HG03457 (cell line): ENCODE measurements at regions not wholly inside any gene's neighbourhood (a gene's known extent, or its start where the extent isn't known, plus 50 kb on each side); places are given as distances from the start of the nearest gene placed in this dataset.
"Not testable (repeated sequence)": the region's sequence is repeated elsewhere in the genome, so short reads cannot be mapped to it uniquely, and the experiment has no call there.

ENCODE experiments used
- ATAC-seq: cut with Tn5 transposase; IDR thresholded peaks from one replicate; pipeline ENCODE4 v1.9.1; 2021; ENCODE audit warnings: moderate number of reproducible peaks; ENCODE audit not compliant: unreplicated experiment

DNA sequence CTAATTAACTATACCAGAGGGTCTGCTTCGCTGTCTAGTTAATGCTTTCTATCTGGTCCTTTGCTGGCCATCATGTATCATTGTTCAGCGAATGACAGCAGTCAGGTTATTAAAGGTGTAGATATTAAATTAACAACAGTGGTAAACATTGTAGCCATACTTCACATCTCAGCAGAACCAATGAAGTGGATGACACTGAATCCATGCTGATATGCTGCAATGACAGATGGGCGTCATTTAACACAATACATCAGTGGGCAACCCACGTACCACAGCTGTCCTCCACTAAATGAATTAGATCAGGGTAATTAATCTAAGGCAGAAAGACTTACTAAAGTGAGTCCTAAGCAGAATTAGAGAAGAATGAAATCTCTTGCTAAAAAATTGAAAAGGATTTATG lies 767.2 kb downstream of the NXPH1 start:
- ATAC-seq = no peak

DNA sequence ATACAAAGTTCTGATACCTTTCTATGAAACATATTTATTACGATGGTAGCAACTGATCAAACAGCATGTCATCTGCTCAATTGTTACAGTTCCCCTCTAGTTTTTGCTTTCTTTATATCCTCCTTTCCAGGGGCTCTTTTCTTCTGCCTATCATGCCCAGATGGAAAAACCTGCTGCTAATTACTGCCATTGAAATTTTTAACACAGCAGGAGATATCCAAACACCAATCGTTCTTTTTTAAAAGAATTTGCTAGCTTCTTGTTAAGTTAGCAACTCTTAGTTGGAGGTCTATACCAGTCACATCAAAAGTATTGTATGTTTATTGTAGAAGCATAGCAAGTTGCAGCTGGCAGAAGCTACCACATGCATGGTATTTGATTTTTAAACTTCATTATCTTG lies 768.5 kb downstream of the NXPH1 start:
- ATAC-seq = no peak

DNA sequence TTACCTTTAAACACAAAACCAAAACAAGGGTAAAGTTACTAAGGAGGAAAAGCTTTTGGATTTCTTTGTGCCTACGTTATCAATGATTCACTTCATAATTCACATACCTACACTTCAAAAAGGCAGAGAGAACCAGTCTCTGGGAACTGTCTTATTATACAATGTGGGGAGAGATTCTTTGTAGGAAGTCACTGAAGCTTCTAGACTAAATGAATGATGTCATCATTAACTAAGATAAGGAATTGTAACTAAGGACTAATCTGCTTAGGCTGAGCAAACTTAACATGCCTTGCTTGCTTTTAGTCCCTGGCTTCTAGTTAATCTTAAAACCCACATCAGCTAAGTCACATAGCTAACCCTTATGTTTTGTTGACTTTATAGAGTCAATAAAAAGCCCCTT lies 771.2 kb downstream of the NXPH1 start:
- no peak for ATAC-seq

DNA sequence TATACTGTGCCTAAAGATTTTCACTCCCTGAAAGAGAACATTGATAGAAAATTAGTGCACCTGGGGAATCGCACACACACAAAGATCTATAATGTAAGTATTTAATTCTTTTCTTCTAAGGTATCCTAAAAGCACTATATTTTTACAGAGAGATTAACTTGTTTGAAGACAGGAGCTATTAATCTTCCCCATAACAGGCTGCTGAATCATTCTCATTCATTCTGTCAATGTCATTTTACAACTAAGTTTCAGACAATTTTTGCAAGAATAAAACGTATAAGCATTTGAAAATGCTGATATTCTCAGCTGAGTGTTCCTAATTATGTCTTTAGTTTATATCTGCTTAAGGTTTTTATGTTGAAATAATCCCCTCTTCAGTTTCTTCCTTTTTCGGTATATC lies 776.7 kb downstream of the NXPH1 start:
- ATAC-seq = no peak

DNA sequence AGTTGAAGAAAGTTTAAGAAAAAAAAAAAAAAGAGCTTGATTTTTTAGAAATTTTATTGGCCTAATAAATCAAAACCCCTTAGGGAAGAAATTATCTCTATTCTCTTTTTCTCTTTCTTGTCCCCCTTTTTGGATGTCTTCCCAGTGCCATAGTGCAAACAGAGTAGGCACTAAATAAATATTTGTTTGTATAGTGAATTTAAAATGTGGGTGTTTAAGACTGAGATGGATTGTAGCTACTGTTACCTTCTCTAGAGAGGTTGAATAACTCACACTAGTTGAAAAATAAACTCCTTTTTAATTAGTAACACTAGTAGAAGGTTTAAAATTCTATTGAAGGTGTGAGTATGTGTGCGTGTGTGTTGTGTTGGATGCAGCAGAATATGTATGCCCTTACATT lies 783.8 kb downstream of the NXPH1 start:
- ATAC-seq = no peak

DNA sequence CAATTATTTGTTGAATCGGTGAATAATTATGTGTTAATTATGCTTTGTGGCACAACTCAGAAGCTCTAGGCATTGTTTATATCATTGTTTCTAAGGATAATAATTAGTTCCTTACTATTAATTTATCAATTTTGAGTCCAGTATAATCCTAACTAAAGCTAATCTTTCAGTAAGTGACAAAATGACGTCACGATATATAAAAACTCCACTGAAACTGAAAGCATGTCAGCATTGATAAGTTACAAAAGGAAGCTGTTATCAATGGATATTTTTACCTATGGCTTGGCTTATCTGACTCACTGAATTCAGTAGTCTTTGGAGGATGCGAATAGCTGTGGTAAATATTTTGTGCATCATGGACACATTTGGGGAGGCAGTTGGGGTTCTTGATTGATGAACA lies 793.1 kb downstream of the NXPH1 start:
- no peak for ATAC-seq

DNA sequence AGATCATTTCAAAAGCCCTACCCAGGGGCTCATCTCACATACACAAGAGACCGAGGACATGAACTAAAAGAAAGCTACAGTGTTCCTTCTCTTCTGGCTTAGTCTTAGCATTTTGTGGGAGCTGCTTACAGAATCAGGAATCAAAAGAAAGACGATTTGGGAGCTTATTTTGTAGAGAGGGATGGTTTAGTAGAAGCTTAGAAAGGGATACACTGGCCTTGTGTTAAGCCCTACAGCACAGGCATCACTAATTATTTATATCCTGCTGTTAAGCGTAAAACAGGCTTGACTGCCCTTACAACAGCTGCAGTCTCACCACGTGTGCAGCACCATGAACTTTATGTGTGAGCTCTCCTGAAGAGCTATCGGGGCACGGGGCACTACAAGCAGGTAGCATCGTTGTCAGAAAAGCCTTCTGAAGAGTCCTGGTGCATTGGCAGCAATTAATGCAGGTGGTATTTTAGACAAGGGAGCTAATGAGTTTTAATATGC lies 798.3 kb downstream of the NXPH1 start:
- ATAC-seq = no peak

DNA sequence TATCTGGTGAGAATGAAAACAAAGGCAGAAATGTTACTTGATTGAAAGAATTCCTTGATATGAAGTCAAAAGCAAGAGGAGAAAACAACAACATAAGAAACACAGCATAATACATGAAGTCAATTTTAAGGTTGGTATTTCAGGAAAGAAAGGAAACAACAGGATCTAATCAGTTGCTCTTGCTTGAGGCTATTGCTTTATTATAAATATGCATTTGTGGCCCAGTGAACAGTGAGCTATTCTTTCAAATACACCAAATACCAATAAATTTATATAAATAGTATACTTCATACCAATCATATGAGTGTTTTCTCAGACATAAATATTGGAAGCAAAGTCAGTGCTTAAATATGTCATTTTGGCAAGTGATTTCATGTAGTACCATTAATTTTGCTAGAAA lies 806.6 kb downstream of the NXPH1 start:
- no peak for ATAC-seq

DNA sequence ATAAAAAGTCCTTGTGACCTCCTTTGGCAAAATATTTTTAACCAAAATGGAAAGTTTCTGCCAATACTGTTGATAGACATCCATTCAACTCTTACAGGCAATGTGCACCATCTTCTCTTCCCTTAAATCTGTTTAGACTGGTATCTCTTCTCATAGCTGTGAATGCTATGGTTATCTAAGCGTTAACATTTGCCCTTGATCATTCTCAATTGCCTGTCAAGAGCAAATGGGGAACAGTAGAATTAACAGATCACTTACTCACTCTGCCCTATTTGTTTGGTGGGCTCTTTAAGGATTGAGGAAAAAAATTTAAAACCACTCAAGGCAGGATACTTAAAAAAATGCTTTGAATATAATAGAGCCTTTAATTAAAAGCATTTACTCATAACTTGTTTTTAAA lies 808.4 kb downstream of the NXPH1 start:
- no peak for ATAC-seq

DNA sequence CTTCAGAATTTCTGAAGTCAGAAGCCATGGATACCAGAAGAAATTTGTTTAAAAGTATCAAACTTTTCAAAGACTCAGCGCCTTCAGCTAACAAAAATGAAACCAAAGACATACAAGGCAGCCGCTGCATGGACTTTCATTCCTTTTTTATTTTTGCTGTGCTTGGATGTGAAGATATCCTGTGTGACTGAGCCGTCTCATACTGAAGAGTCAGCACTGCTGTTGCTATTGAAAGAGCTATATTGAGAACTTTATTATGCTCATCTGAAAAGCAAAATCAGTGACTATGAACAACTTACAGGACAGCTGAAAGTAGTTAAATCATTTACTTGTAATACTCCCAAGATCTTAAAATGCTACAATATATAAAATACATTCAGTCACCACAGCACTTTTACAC lies 809.2 kb downstream of the NXPH1 start:
- ATAC-seq = no peak

DNA sequence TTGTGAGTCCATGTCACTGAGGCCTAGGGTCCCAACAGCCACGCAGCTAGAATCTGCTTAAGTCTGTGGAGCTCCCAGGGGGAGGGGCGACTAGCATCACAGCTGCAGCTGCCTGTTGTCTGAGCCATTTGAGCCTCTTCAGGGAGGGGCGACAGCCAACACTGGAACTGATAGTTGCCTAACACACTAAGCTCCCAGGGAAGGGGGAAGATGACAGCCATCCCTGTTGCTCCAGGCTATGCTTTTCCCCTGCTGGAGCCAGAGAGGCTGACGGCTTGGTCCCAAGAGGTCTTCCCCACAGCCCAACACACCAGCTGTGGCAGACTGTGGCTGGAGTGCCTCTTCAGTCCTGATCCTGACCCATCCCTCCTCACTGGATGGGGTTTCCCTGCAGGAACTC lies 817.5 kb downstream of the NXPH1 start:
- ATAC-seq = no peak

DNA sequence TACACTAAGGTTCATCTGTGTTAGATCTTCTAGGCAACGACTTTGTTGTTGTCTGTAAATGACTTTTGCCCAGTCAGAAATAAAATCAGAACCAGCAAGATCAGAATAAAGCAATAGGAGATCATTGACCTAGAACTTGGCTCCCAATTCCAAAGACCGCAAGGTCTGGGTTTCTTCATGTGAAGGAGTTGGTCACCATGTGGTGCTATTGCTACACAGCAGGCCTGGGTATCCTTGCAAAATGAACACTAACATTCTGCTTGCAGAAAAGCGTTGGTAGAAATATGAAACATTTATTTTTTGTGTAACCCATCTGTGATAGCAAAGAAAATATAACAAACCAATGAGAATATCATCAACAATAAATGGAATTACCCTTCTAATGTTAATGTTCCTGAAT lies 831.0 kb downstream of the NXPH1 start:
- no peak for ATAC-seq

DNA sequence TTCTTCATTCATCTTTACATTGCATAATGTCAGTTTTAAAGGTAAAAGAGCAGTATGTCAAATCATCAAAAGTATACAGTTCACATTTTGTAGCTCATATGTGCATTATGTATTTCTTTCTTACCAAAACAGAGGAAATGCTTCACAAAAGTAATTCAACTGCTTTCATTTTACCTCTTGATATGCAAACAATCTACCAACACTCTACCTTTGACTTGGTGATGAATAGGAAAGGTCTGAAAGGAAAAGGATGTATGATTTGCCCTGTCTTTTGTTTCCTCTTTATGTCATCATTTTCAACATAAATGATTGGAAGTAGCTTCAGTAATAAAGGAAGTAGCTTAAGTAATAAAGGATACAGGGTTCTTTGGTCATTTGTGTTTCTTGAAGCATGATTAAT lies 846.7 kb downstream of the NXPH1 start:
- no peak for ATAC-seq

DNA sequence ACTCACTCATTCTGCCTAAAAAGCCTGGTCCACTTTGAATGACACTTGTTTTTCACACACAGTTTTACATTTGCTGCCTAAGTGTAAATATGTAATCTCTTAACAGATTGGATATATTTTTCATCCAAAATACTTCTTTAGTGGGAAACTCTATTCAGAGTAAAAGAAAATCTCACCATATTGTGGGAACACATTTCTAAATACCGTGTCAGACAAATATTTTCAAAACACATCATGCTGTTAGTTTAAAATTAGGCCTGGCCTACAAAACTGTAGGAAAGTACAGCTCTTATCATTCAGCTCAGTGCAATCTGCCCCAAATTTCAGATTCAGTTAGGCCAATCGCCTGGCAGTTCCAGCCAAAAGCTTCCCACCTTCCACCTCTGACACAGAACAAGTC lies 849.8 kb downstream of the NXPH1 start:
- no peak for ATAC-seq

DNA sequence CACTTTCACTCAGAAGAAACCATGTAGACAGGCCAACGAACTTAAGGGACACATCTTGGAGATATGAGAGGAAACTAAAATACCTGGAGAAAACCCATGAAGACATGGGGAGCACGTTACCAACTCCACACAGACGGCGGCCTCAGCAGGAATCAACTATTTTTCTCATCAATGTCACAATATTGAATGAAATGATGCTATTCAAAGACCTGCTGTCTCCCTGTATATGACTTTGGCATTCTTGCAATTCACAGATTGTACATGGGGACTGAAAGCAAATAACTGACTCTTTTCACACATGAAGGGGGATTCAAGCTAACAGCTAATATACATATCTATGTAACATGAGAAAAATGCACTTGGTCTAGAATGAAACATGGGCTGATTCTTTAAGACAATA lies 869.0 kb downstream of the NXPH1 start:
- no peak for ATAC-seq

DNA sequence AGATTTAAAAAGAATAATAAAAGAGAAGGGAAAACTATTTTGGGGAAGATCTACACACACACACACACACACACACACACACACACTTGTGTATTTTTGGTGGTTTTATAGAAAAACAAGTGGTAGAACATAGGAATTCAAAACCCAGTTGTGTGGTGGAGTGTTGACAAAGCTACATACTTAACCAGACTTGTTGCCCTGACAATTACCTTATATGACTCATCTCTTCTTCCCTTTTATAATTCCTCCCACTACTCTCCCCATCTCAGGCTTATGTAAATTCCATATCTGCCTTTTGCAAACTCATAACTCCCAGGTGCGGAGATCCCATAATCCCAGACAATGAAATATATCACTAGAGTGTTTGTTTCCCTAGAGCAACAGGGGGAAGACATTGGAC lies 873.7 kb downstream of the NXPH1 start:
- ATAC-seq = no peak

DNA sequence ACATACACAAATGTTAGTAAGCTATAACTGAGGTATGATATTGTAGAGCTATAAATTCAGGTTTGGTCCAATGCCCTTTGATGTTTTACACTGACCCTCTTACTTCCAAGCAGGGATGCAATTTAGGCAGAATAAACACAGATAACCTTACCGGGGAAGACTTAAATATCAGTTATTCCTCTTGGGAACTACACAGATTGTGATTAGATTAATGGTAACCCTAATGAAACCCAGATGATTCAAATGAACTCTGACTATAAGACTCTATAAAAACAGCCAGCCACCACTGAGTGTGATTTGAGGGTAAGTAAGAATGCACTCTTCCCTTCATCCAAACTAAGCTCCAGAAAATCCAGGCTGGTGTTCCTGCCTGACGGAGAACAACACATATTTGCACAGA lies 891.1 kb downstream of the NXPH1 start:
- no peak for ATAC-seq

DNA sequence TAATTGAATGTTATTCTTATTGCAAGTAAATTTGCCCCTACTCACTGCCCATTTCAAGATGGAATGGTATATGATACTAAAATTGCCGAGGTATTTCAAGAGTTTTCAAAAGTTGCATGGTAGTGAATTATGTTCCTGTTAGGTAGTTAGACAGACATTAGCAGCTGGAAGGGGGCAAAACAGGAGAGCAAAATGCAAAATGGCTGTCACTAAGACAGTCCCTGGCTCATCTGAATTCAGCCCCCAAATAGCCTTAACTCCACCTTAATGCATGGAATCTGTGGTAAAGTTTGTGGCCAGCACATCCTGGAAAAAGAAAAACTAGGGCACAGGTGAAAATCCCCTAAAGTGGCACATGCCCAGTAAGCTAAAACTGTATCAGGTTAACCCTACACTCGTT lies 894.9 kb downstream of the NXPH1 start:
- no peak for ATAC-seq

DNA sequence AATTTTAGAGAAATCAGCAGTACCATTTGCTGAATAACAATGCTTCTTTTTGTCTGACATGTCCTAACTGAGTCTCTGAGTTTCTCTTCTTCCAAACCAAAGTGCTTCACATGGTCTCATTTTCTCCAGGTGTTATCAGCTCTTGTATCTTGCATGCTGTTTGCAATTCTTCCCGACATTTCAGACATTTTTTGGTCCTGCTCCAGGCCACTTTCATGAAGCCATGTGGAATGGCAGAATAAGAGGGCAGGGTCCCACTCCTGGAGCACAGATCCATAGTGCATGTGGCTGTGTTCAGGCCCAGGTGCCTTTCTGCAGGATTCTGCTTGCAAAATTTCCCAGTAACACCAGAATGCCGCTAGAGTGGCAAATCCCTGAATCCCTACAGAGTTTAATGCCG lies 916.2 kb downstream of the NXPH1 start:
- no peak for ATAC-seq

DNA sequence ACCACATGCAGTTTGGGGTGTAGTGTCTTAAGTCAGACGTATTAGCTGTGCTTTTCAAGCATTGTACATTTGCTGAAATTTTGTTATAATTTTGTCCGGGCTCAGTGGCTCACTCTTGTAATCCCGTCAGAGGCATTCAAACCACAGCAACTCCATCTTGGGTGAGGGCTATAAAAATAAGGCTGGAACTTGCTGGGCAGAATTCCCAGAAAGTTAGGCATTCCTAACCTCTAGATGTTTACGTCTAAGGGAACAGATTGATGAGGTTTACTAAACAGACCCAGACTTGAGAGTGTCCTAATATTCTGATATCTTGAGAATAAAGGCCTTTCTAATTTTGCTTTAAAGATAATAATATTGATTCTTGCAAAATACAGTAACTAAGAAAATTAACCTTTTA lies 957.8 kb downstream of the NXPH1 start:
- no peak for ATAC-seq

DNA sequence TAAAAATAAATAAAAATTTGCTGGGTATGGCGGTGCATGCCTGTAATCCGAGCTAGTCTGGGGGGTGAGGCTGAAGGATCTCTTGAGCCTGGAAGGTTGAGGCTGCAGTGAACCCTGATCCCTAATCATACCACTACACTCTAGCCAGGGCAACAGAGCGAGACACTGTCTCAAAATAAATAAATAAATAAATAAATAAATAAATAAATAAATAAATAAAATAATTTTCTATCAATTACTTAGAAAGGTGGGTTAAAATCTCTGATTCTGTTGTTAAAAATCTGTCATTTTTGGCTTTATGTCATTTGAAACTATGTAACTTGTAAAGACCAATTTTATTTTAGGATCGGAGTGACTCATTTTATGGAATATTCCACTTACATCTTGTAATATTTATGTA lies 958.6 kb downstream of the NXPH1 start:
- ATAC-seq = no peak

DNA sequence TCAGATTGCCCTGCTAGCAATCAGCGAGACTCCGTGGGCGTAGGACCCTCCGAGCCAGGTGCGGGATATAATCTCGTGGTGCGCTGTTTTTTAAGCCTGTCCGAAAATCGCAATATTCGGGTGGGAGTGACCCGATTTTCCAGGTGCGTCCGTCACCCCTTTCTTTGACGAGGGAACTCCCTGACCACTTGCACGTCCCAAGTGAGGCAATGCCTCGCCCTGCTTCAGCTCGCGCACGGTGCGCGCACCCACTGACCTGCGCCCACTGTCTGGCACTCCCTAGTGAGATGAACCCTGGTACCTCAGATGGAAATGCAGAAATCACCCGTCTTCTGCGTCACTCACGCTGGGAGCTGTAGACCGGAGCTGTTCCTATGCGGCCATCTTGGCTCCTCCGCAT lies 971.0 kb downstream of the NXPH1 start:
- not testable (repeated sequence) for ATAC-seq

DNA sequence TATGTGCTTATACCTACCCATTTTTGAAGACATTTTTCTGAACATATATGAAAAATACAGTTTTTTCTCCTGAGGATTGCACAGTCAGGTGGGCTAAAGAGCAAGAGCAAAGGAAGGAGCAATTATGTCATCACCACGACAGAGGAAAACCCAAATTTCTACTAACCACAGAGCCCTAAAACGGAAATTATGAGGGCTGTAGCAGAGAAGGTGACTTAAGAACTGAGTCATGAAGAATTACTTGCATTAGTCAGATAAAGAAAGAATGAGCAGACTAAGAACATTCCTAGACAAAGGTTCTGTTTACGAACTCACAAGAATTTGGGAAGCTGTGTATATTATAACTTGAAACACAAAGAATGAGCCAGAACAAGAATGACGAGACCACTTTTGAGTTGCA lies 974.4 kb downstream of the NXPH1 start:
- no peak for ATAC-seq

DNA sequence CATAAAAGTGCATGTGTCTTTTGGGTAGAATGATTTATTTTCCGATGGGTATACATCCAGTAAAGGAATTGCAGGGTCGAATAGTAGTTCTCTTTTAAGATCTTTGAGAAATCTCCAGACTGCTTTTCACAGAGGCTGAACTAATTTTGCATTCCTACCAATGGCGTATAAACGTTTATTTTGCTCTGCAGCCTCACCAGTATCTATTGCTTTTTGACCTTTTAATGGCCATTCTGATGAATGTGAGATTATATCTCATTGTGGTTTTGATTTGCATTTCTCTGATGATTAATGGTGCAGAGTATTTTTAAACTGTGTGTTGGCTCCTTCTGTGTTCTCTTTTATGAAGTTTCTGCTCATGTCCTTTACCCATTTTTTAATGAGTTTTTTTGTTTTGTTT lies 1020.1 kb downstream of the NXPH1 start:
- ATAC-seq = no peak
